ENCODE measurements at regions not wholly inside any gene's neighbourhood (a gene's known extent, or its start where the extent isn't known, plus 50 kb on each side); places are given as distances from the start of the nearest gene placed in this dataset.

DNA sequence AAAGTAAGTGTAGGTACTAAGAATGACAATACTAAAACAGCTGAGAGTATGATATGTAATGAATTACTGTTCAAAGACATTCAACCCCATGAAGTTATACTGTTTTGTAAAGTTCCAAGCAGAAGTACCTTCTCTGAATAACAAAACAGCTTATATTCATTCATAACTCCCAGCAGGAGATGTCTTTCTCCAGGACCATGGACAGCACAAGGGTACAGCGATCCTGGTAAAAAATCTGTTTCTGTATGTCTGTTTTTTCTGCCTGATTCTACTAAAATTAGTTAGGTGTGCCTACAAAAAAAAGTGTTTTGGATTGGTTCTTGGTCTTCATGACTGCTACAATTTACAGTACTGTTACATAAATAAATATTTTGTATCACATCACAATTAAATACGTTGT, 172.5 kb upstream of the SLITRK5 start:
- TF ChIP-seq, protein P1, sequence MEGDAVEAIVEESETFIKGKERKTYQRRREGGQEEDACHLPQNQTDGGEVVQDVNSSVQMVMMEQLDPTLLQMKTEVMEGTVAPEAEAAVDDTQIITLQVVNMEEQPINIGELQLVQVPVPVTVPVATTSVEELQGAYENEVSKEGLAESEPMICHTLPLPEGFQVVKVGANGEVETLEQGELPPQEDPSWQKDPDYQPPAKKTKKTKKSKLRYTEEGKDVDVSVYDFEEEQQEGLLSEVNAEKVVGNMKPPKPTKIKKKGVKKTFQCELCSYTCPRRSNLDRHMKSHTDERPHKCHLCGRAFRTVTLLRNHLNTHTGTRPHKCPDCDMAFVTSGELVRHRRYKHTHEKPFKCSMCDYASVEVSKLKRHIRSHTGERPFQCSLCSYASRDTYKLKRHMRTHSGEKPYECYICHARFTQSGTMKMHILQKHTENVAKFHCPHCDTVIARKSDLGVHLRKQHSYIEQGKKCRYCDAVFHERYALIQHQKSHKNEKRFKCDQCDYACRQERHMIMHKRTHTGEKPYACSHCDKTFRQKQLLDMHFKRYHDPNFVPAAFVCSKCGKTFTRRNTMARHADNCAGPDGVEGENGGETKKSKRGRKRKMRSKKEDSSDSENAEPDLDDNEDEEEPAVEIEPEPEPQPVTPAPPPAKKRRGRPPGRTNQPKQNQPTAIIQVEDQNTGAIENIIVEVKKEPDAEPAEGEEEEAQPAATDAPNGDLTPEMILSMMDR (conservative IDR thresholded peaks at IDR 0.05), result no peak
- no peak for TF ChIP-seq ZFX (IDR thresholded peaks at IDR 0.05)
